Stimulated activated naive CD8-positive, alpha-beta T cell treated with anti-CD3 and anti-CD28 coated beads, Interleukin-15, Interleukin-2, amounts not matched to agents 100 ng/mL and 50 ng/mL, for 24 hours (primary cell): ENCODE measurements at regions not wholly inside any gene's neighbourhood (a gene's known extent, or its start where the extent isn't known, plus 50 kb on each side); places are given as distances from the start of the nearest gene placed in this dataset.
"Not testable (repeated sequence)": the region's sequence is repeated elsewhere in the genome, so short reads cannot be mapped to it uniquely, and the experiment has no call there.

Experiments used
- H3K27ac Mint-ChIP-seq: one replicate; pipeline ENCODE4 v1.8.0; 2021; ENCODE audit warnings: mild to moderate bottlenecking, mixed read lengths
- H3K27me3 Mint-ChIP-seq: one replicate; pipeline ENCODE4 v1.8.0; 2021; ENCODE audit warnings: mixed read lengths
- H3K36me3 Mint-ChIP-seq: one replicate; pipeline ENCODE4 v1.8.0; 2021; ENCODE audit warnings: low read depth, mixed read lengths
- H3K4me1 Mint-ChIP-seq: one replicate; pipeline ENCODE4 v1.8.0; 2021; ENCODE audit warnings: low read depth, mixed read lengths
- H3K4me3 Mint-ChIP-seq: one replicate; pipeline ENCODE4 v1.8.0; 2021; ENCODE audit warnings: mild to moderate bottlenecking, mixed read lengths
- H3K9me3 Mint-ChIP-seq: one replicate; pipeline ENCODE4 v1.8.0; 2021; ENCODE audit warnings: mixed read lengths

- no peaks in the 10 kb centered on the region for H3K4me1 Mint-ChIP-seq
- no peak overlapping the region for H3K27ac Mint-ChIP-seq
- no peaks in the 10 kb centered on the region for H3K27me3 Mint-ChIP-seq
- peaks cover 4% of the 10 kb centered on the region for H3K9me3 Mint-ChIP-seq
- no peaks in the 10 kb centered on the region for H3K36me3 Mint-ChIP-seq
- no peak overlapping the region for H3K4me3 Mint-ChIP-seq
Observed at GRCh38 chr4:178173771-178174170, 731.5 kb upstream of the AGA start.

DNA sequence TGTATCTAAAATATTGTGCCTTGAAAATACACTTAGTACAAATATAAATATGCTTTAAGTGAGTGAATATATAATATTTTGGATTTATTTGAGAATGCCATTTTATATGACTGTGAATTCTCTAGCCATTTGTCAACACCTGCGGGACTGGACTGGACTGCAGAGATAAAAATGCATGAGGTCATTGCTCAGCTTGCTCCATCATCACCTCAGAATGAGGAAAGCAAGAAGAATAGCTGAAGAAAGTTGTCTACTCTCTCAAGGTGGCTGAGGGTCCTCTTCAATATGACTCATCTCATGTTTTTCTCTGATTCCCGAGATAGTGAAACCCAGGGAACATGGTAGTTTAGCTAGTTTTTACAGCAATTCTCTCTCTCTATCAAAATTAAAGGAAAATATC, 732.5 kb upstream of the AGA start:
- no peak overlapping the region for H3K27ac Mint-ChIP-seq
- H3K9me3 Mint-ChIP-seq = peaks cover 4% of the 10 kb centered on the region
- H3K36me3 Mint-ChIP-seq = no peaks in the 10 kb centered on the region
- H3K4me1 Mint-ChIP-seq = no peaks in the 10 kb centered on the region
- H3K27me3 Mint-ChIP-seq = no peaks in the 10 kb centered on the region
- no peak overlapping the region for H3K4me3 Mint-ChIP-seq

DNA sequence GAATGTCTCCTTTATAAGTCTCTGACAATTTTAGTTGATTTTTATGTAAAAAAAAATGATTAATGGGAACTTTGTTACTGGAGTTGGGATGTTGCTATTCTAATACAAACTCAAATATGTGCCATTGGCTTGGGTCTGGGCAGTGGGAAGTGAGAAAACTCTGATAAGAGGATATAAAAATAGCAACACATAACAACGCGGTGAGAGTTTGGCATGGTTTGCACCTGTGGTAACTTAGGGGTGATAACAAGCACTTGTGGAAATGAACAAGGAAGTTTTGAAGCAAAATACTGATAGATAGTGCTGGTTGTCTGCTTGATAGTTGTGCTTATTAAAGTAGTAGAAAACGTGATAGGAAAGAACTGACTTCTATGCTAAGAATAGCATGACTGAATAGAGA, 743.3 kb upstream of the AGA start:
- no peaks in the 10 kb centered on the region for H3K27me3 Mint-ChIP-seq
- no peaks in the 10 kb centered on the region for H3K4me1 Mint-ChIP-seq
- H3K36me3 Mint-ChIP-seq = no peaks in the 10 kb centered on the region
- H3K9me3 Mint-ChIP-seq = peaks cover 5% of the 10 kb centered on the region
- no peak overlapping the region for H3K4me3 Mint-ChIP-seq
- H3K27ac Mint-ChIP-seq = no peak overlapping the region

GRCh38 chr4:178192611-178193010, 750.4 kb upstream of the AGA start:
- Mint-ChIP-seq H3K27me3 (no peaks in the 10 kb centered on the region), H3K36me3 (no peaks in the 10 kb centered on the region), H3K4me3 (no peak overlapping the region), H3K27ac (no peak overlapping the region), H3K9me3 (peaks cover 4% of the 10 kb centered on the region), H3K4me1 (no peaks in the 10 kb centered on the region)

GRCh38 chr4:178196751-178197374, 754.6 kb upstream of the AGA start:
- Mint-ChIP-seq H3K4me1 (no peaks in the 10 kb centered on the region), H3K9me3 (peaks cover 4% of the 10 kb centered on the region), H3K27me3 (no peaks in the 10 kb centered on the region), H3K36me3 (no peaks in the 10 kb centered on the region), H3K4me3 (no peak overlapping the region), H3K27ac (no peak overlapping the region)

DNA sequence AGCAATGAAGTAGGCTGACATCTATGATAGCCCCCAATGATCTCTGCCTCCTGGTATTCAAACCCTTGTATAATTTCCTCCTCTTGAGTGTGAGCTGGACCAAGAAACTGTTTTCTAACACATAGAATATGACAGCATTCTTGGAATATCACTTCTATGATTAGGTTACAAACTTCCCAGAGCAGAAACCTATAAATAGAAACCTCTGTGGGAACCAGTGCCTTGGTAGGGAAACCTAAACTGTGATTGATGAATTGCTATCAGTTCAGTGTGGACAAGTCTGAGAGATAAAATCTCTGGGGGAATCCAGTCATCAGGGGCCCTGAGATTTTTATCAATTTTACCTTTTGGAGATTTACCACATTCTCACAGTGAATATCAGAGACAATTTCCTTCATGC, 756.5 kb upstream of the AGA start:
- Mint-ChIP-seq H3K4me1 (no peaks in the 10 kb centered on the region), H3K27me3 (no peaks in the 10 kb centered on the region), H3K27ac (no peak overlapping the region), H3K9me3 (peaks cover 4% of the 10 kb centered on the region), H3K36me3 (no peaks in the 10 kb centered on the region), H3K4me3 (no peak overlapping the region)

- Mint-ChIP-seq H3K27me3 (no peaks in the 10 kb centered on the region), H3K4me3 (no peak overlapping the region), H3K36me3 (no peaks in the 10 kb centered on the region), H3K27ac (no peak overlapping the region), H3K9me3 (peaks cover 4% of the 10 kb centered on the region), H3K4me1 (no peaks in the 10 kb centered on the region)
Observed at GRCh38 chr4:178202422-178202821, 760.2 kb upstream of the AGA start.

DNA sequence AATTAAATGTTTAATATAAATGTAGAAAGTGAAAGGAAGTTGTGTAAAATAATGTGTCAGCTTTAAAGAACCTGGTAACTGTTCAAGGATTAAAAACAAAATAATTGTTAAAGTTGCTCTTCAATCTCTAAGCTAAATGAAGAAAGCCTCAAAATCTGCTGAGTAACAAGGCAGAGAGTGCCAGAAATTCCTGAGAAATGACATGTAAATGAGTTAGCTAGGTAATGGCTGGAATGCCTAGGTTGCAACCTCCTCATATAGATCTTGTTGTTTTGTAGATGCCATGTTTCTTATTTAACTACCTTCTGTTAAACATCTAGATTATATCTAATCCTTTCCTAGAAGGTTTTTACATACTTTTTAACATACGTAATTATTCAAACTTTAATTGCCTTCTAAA, 763.6 kb upstream of the AGA start:
- H3K9me3 Mint-ChIP-seq = no peaks in the 10 kb centered on the region
- no peak overlapping the region for H3K27ac Mint-ChIP-seq
- no peaks in the 10 kb centered on the region for H3K4me1 Mint-ChIP-seq
- H3K27me3 Mint-ChIP-seq = no peaks in the 10 kb centered on the region
- H3K4me3 Mint-ChIP-seq = no peak overlapping the region
- no peaks in the 10 kb centered on the region for H3K36me3 Mint-ChIP-seq

- Mint-ChIP-seq H3K4me1 (no peaks in the 10 kb centered on the region), H3K27ac (no peak overlapping the region), H3K9me3 (no peaks in the 10 kb centered on the region), H3K36me3 (no peaks in the 10 kb centered on the region), H3K4me3 (no peak overlapping the region), H3K27me3 (no peaks in the 10 kb centered on the region)
Observed at GRCh38 chr4:178215309-178215708, 773.1 kb upstream of the AGA start.

GRCh38 chr4:178215763-178216162, 773.5 kb upstream of the AGA start:
- H3K9me3 Mint-ChIP-seq = no peaks in the 10 kb centered on the region
- H3K4me3 Mint-ChIP-seq = no peak overlapping the region
- no peaks in the 10 kb centered on the region for H3K27me3 Mint-ChIP-seq
- no peaks in the 10 kb centered on the region for H3K4me1 Mint-ChIP-seq
- no peaks in the 10 kb centered on the region for H3K36me3 Mint-ChIP-seq
- no peak overlapping the region for H3K27ac Mint-ChIP-seq

- H3K4me3 Mint-ChIP-seq, H3K36me3 Mint-ChIP-seq, H3K27me3 Mint-ChIP-seq, H3K4me1 Mint-ChIP-seq, H3K27ac Mint-ChIP-seq: not testable (repeated sequence)
- H3K9me3 Mint-ChIP-seq = peaks cover 13% of the 10 kb centered on the region
Observed at GRCh38 chr4:178226421-178226820, 784.2 kb upstream of the AGA start.

- H3K4me1 Mint-ChIP-seq = no peaks in the 10 kb centered on the region
- H3K9me3 Mint-ChIP-seq = peaks cover 6% of the 10 kb centered on the region
- no peaks in the 10 kb centered on the region for H3K27me3 Mint-ChIP-seq
- no peak overlapping the region for H3K27ac Mint-ChIP-seq
- no peaks in the 10 kb centered on the region for H3K36me3 Mint-ChIP-seq
- H3K4me3 Mint-ChIP-seq = no peak overlapping the region
Observed at GRCh38 chr4:178233906-178234305, 791.7 kb upstream of the AGA start.

GRCh38 chr4:178240891-178241290, 798.7 kb upstream of the AGA start:
- peaks cover 6% of the 10 kb centered on the region for H3K9me3 Mint-ChIP-seq
- H3K4me1 Mint-ChIP-seq = no peaks in the 10 kb centered on the region
- H3K36me3 Mint-ChIP-seq = no peaks in the 10 kb centered on the region
- no peak overlapping the region for H3K4me3 Mint-ChIP-seq
- no peaks in the 10 kb centered on the region for H3K27me3 Mint-ChIP-seq
- no peak overlapping the region for H3K27ac Mint-ChIP-seq

- Mint-ChIP-seq H3K27me3 (no peaks in the 10 kb centered on the region), H3K36me3 (no peaks in the 10 kb centered on the region), H3K9me3 (peaks cover 6% of the 10 kb centered on the region), H3K4me1 (no peaks in the 10 kb centered on the region), H3K27ac (no peak overlapping the region), H3K4me3 (no peak overlapping the region)
Observed at GRCh38 chr4:178241601-178242118, 799.4 kb upstream of the AGA start.

DNA sequence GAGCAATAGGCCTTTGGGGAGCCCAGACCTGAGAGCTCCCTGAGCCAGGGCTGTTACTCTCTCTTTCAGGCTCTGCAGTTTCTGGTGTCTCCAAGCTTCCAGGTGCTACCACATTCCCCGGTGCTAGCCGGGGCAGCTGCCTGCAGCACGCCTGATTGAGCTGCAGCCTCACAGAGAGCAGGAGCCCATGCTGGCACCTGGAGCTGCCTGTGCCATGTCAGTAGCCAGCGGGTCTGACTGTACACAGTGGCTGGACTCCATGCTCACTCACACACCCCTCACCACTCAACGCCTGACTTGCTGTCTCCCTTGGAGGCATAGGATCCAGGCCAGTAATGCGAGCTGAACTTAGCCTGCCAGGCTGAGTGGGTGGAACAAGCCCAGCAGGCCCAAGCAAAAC, 800.4 kb upstream of the AGA start:
- Mint-ChIP-seq H3K9me3 (peaks cover 6% of the 10 kb centered on the region), H3K4me3 (no peak overlapping the region), H3K36me3 (no peaks in the 10 kb centered on the region), H3K4me1 (no peaks in the 10 kb centered on the region), H3K27ac (no peak overlapping the region), H3K27me3 (no peaks in the 10 kb centered on the region)

- no peak overlapping the region for H3K27ac Mint-ChIP-seq
- no peaks in the 10 kb centered on the region for H3K36me3 Mint-ChIP-seq
- no peak overlapping the region for H3K4me3 Mint-ChIP-seq
- no peaks in the 10 kb centered on the region for H3K4me1 Mint-ChIP-seq
- peaks cover 9% of the 10 kb centered on the region for H3K9me3 Mint-ChIP-seq
- no peaks in the 10 kb centered on the region for H3K27me3 Mint-ChIP-seq
Observed at GRCh38 chr4:178244785-178245184, 802.5 kb upstream of the AGA start.
